Kidney epithelial cell (primary cell): ENCODE measurements at regions not wholly inside any gene's neighbourhood (a gene's known extent, or its start where the extent isn't known, plus 50 kb on each side); places are given as distances from the start of the nearest gene placed in this dataset.

ENCODE experiments used
- DNase-seq: peaks from one replicate; pipeline ENCODE4 v3.0.0-alpha.2; 2010; ENCODE audit warnings: low read depth
- H3K27me3 ChIP-seq: 2 replicates; pipeline ENCODE4 v1.6.0; 2011; ENCODE audit warnings: low read length; ENCODE audit not compliant: control insufficient read depth, insufficient read depth
- H3K36me3 ChIP-seq: 2 replicates; pipeline ENCODE4 v1.5.1; 2011; ENCODE audit warnings: low read length; ENCODE audit not compliant: control insufficient read depth, insufficient read depth
- H3K4me3 ChIP-seq: 2 replicates; pipeline ENCODE4 v1.5.1; 2011; ENCODE audit warnings: low read depth, mild to moderate bottlenecking, control low read depth, low read length
- TF ChIP-seq, protein P1 (sequence below): IDR thresholded peaks from 2 replicates; pipeline ENCODE4 v1.5.1; 2011; ENCODE audit warnings: mild to moderate bottlenecking, moderate library complexity, low read length, control low read depth, inconsistent platforms; ENCODE audit not compliant: insufficient read depth, poor library complexity, severe bottlenecking

DNA sequence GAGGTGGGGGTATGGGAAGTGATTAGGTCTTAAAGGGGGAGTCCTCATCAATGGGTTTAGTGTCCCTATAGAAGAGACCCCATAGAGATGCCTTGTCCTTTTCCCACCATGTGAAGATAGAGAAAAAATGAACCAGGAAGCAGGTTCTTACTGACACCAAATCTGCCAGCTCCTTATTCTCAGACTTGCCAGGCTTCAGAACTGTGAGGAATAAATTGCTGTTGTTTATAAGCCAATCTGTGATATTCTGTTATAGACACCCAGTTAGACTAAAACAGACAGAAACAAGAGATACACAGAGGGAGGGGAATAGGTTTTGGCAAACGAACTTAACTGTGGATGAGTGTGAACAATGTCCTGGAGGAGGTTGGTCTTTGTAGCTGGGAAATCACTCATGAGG lies 381.4 kb downstream of the ADRA2A start:
- Histone ChIP-seq H3K36me3 (no peaks in the 10 kb centered on the region), H3K4me3 (no peak overlapping the region), H3K27me3 (no peaks in the 10 kb centered on the region)
- no peak for DNase-seq
- TF ChIP-seq, protein P1, sequence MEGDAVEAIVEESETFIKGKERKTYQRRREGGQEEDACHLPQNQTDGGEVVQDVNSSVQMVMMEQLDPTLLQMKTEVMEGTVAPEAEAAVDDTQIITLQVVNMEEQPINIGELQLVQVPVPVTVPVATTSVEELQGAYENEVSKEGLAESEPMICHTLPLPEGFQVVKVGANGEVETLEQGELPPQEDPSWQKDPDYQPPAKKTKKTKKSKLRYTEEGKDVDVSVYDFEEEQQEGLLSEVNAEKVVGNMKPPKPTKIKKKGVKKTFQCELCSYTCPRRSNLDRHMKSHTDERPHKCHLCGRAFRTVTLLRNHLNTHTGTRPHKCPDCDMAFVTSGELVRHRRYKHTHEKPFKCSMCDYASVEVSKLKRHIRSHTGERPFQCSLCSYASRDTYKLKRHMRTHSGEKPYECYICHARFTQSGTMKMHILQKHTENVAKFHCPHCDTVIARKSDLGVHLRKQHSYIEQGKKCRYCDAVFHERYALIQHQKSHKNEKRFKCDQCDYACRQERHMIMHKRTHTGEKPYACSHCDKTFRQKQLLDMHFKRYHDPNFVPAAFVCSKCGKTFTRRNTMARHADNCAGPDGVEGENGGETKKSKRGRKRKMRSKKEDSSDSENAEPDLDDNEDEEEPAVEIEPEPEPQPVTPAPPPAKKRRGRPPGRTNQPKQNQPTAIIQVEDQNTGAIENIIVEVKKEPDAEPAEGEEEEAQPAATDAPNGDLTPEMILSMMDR = no peak

DNA sequence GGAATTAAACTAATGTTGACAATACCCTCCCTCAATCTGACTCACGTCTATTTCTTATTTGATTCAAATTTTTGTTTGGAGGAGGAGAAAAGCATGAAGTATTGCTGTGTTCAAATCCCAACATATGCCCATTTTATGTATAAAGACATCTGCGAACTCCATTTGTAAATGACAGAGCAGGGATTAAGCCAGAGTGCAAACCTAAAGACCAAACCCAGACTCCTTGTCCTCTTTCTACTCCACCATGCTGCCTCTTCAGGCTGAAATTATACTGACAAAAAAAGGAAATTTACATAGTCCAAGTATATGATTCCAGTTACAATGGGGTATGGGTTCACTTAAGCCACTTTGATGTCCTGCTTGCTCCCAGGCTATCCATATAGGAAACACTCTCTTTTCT lies 383.1 kb downstream of the ADRA2A start:
- Histone ChIP-seq H3K27me3 (no peaks in the 10 kb centered on the region), H3K36me3 (no peaks in the 10 kb centered on the region), H3K4me3 (no peak overlapping the region)
- no peak for DNase-seq
- TF ChIP-seq, protein P1 = no peak

DNA sequence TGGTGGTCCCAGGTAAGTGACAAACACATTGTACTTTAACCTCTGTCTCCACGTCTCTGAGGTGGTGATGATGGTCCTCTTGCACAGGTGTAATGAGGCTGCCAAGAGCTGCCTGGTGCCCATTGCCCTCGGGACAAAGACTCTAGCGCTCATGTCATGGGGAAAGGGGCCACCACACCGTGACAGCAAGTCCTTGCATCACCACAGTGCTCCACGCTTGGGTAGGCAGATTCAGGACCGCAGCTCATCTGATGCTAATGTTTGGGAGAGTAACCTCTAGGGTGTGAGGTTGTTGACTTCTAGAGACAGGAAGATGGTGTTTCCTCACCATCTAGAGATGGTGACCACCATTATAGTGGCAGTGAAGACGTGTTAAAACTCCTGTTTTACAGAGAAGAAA lies 395.6 kb downstream of the ADRA2A start:
- TF ChIP-seq, protein P1 = no peak
- Histone ChIP-seq H3K27me3 (no peaks in the 10 kb centered on the region), H3K36me3 (no peaks in the 10 kb centered on the region), H3K4me3 (no peak overlapping the region)
- DNase-seq = no peak

DNA sequence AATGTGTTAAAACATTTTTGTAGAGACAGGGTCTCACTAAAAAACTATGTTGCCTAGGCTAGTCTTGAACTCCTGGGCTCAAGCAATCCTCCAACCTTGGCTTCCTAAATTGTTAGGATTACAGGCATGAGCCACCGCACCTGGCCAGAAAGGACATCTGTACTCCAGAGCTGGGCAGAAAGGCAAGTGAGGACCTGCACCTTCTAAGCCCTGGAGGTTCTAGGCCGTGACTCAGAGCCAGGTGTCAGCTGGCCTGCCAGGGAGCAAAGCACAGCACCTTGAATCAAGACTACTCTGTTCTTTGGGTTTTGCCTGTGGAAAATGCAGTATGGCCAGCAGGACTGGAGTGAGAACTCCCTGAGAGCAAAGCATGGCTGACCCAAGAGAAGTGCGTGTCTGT lies 396.5 kb downstream of the ADRA2A start:
- Histone ChIP-seq H3K27me3 (no peaks in the 10 kb centered on the region), H3K4me3 (no peak overlapping the region), H3K36me3 (no peaks in the 10 kb centered on the region)
- no peak for DNase-seq
- TF ChIP-seq, protein P1 = no peak

DNA sequence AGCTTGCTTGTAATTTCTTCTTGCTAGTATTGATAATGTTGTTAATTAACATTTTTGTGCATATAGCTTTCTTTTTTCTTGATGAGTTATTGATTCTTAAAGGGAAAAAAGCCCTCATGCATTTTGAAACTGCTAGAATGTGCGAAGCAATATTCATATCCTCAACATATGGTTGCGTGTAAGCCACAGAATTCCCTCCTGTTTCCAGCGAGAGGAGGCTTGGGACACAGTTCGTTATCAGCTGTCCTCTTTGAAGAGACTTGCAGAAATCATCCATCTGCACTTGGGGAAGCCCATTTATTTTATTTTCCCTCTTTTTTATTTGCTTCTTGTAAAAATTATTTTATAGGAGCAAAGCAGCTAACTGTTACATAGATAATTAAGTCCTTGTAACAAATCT lies 398.0 kb downstream of the ADRA2A start:
- no peak overlapping the region for H3K4me3 ChIP-seq
- TF ChIP-seq, protein P1 = no peak
- DNase-seq = no peak
- H3K27me3 ChIP-seq = no peaks in the 10 kb centered on the region
- H3K36me3 ChIP-seq = no peaks in the 10 kb centered on the region

DNA sequence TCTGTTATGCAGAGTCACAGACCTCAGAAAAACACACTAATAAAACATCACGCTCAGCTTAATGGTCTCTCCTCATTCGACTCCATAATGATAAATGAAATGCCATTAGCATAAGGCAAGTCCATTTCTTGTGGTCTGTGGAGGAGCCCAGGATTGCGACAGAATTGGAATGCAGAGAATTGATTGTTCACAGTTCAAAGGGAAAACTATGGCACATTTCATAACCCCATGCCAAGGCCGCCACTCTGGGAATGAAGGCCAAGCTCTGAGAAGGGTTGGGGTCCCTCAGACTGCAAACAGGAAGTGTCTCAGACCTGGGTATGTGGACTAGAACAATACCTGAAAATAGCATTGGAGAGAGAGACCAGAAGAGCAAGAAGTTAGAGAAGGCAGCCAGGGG lies 398.9 kb downstream of the ADRA2A start:
- TF ChIP-seq, protein P1 = no peak

More for the DNA sequence above, 398.9 kb downstream of the ADRA2A start:
- no peaks in the 10 kb centered on the region for H3K27me3 ChIP-seq
- no peak for DNase-seq
- H3K4me3 ChIP-seq = no peak overlapping the region
- no peaks in the 10 kb centered on the region for H3K36me3 ChIP-seq
